A549 (cell line): ENCODE measurements at regions not wholly inside any gene's neighbourhood (a gene's known extent, or its start where the extent isn't known, plus 50 kb on each side); places are given as distances from the start of the nearest gene placed in this dataset.

Source experiments
- ATAC-seq, 2 experiments: fragments of 200-7000 bp in 1 of 2; fragments of >200 bp in 1 of 2; cut with Nextera tagmentation in 1 of 2; cut with Tn5 transposase in 1 of 2; 3 replicates each; pipeline versions ENCODE4 v1.8.0 to v1.9.1; 2018 to 2020; ENCODE audit warnings: mild to moderate bottlenecking in 1 of 2, moderate library complexity in 1 of 2
- CTCF ChIA-PET: fragments of 300-600 bp; sonication (Branson Sonifier 250); formaldehyde crosslinking; extraction: SDS; loops from one replicate; lab custom pipeline; 2021; ENCODE audit warnings: antibody characterized with exemption, inconsistent platforms; lab: Yijun Ruan, JAX
- POLR2A ChIA-PET: fragments of 350-600 bp; formaldehyde crosslinking; extraction: SDS; loops from one replicate; lab custom pipeline; 2021; ENCODE audit warnings: antibody characterized with exemption, inconsistent platforms; lab: Yijun Ruan, JAX
- DNase-seq, 2 experiments: peaks; one replicate each; pipeline versions ENCODE4 v3.0.0 to v3.0.0-alpha.2; 2011 to 2016; ENCODE audit warnings: low read depth in 1 of 2, low spot score in 1 of 2
- FAIRE-seq: peaks from 2 replicates; lab custom pipeline; 2011; peaks lifted over from hg19 to GRCh38; lab: Jason Lieb, UNC
- H3K27ac ChIP-seq, 2 experiments: fragments of >200 bp; sonication (Bioruptor Twin); formaldehyde crosslinking; 3 replicates each; pipeline ENCODE4 v1.5.1; 2016 to 2017
- H3K4me1 ChIP-seq: fragments of >200 bp; sonication (Bioruptor Twin); formaldehyde crosslinking; 3 replicates; pipeline ENCODE4 v1.6.1; 2016
- H3K4me2 ChIP-seq: fragments of >200 bp; sonication (Bioruptor Twin); formaldehyde crosslinking; 3 replicates; pipeline ENCODE4 v1.6.1; 2016
- H3K4me3 ChIP-seq: fragments of >200 bp; sonication (Bioruptor Twin); formaldehyde crosslinking; 3 replicates; pipeline ENCODE4 v1.5.1; 2016
- H3K9me3 ChIP-seq: fragments of >200 bp; sonication (Bioruptor Twin); formaldehyde crosslinking; 3 replicates; pipeline ENCODE4 v1.6.1; 2016
- ATOH8 ChIP-seq: fragments of 250-450 bp; sonication (Bioruptor Pico); IDR thresholded peaks from 2 replicates; pipeline ENCODE4 v1.5.0; 2020; ENCODE audit warnings: low read depth, mild to moderate bottlenecking, moderate library complexity
- BHLHE40 ChIP-seq: IDR thresholded peaks from 2 replicates; pipeline ENCODE4 v1.6.1; 2012; ENCODE audit warnings: low read depth, low read length, inconsistent platforms
- CBX2 ChIP-seq: fragments of 200-600 bp; sonication (generic); IDR thresholded peaks from 2 replicates; pipeline ENCODE4 v1.6.1; 2016; ENCODE audit warnings: low read depth, mild to moderate bottlenecking, borderline replicate concordance
- CBX8 ChIP-seq: fragments of 200-600 bp; sonication (generic); IDR thresholded peaks from 2 replicates; pipeline ENCODE4 v1.6.1; 2016
- CHD4 ChIP-seq: fragments of 200-600 bp; sonication (generic); IDR thresholded peaks from 2 replicates; pipeline ENCODE4 v1.6.1; 2016; ENCODE audit warnings: antibody characterized with exemption, mild to moderate bottlenecking, borderline replicate concordance
- E2F6 ChIP-seq: IDR thresholded peaks from 2 replicates; pipeline ENCODE4 v1.6.1; 2012; ENCODE audit warnings: low read depth, borderline replicate concordance
- EHF ChIP-seq: fragments of 250-450 bp; sonication (Bioruptor Pico); IDR thresholded peaks from 2 replicates; pipeline ENCODE4 v1.5.0; 2020; ENCODE audit warnings: mild to moderate bottlenecking
- EHMT2 ChIP-seq: fragments of 200-600 bp; sonication (generic); IDR thresholded peaks from 2 replicates; pipeline ENCODE4 v1.6.1; 2016; ENCODE audit warnings: antibody characterized with exemption, low read depth, mild to moderate bottlenecking, moderate library complexity
- ELK1 ChIP-seq: fragments of 150-350 bp; IDR thresholded peaks from 2 replicates; pipeline ENCODE4 v1.6.1; 2014; ENCODE audit warnings: low read depth, mild to moderate bottlenecking, low read length
- EP300 ChIP-seq, 2 experiments: fragments of >200 bp; sonication (Bioruptor Twin); formaldehyde crosslinking; IDR thresholded peaks; 2 replicates in 1 of 2; 3 replicates in 1 of 2; pipeline ENCODE4 v1.6.1; 2016 to 2017
- ESRRA ChIP-seq: fragments of 150-350 bp; IDR thresholded peaks from 2 replicates; pipeline ENCODE4 v1.6.1; 2014; ENCODE audit warnings: mild to moderate bottlenecking, low read length, borderline replicate concordance
- FOSB ChIP-seq: fragments of 250-450 bp; sonication (Bioruptor Pico); IDR thresholded peaks from 2 replicates; pipeline ENCODE4 v1.5.0; 2020; ENCODE audit warnings: mild to moderate bottlenecking, moderate library complexity
- FOSL2 ChIP-seq, 2 experiments: fragments of 450-650 bp in 1 of 2; fragments of >200 bp in 1 of 2; sonication (Bioruptor Twin) in 1 of 2; formaldehyde crosslinking; IDR thresholded peaks; 2 replicates each; pipeline versions ENCODE4 v1.5.0 to v1.6.1; 2016 to 2020; ENCODE audit warnings: mild to moderate bottlenecking in 1 of 2, moderate library complexity in 1 of 2
- HMGXB4 ChIP-seq: fragments of 250-450 bp; sonication (Bioruptor Pico); IDR thresholded peaks from 2 replicates; pipeline ENCODE4 v1.5.0; 2021; ENCODE audit warnings: mild to moderate bottlenecking, moderate library complexity, borderline replicate concordance
- HOXB5 ChIP-seq: fragments of 250-450 bp; sonication (Bioruptor Pico); IDR thresholded peaks from 2 replicates; pipeline ENCODE4 v1.5.0; 2020; ENCODE audit warnings: mild to moderate bottlenecking, moderate library complexity
- JUNB ChIP-seq: fragments of >200 bp; sonication (Bioruptor Twin); formaldehyde crosslinking; IDR thresholded peaks from 2 replicates; pipeline ENCODE4 v1.6.1; 2016
- MAX ChIP-seq: IDR thresholded peaks from 2 replicates; pipeline ENCODE4 v1.6.1; 2012
- MYC ChIP-seq: IDR thresholded peaks from 2 replicates; pipeline ENCODE4 v1.6.1; 2012; ENCODE audit warnings: mild to moderate bottlenecking, inconsistent platforms, low read length, improper control_type of control experiment, borderline replicate concordance
- NPAS2 ChIP-seq: fragments of 250-450 bp; sonication (Bioruptor Pico); IDR thresholded peaks from 2 replicates; pipeline ENCODE4 v1.8.0; 2022; ENCODE audit warnings: mild to moderate bottlenecking, moderate library complexity, borderline replicate concordance
- NR3C1 ChIP-seq: fragments of >200 bp; sonication (Bioruptor Twin); formaldehyde crosslinking; IDR thresholded peaks from 3 replicates; pipeline ENCODE4 v1.6.1; 2017
- PBX3 ChIP-seq: IDR thresholded peaks from 2 replicates; pipeline ENCODE4 v1.6.1; 2012
- PHF8 ChIP-seq: fragments of 200-600 bp; sonication (generic); IDR thresholded peaks from 2 replicates; pipeline ENCODE4 v1.6.1; 2016; ENCODE audit warnings: low read depth, mild to moderate bottlenecking, antibody characterized with exemption, moderate library complexity, borderline replicate concordance
- POLR2AphosphoS2 ChIP-seq: conservative IDR thresholded peaks from 2 replicates; pipeline ENCODE4 v1.6.1; 2012; ENCODE audit warnings: low read length, improper control_type of control experiment, inconsistent platforms
- RCOR1 ChIP-seq: fragments of 150-350 bp; IDR thresholded peaks from 2 replicates; pipeline ENCODE4 v1.6.1; 2014; ENCODE audit warnings: antibody characterized with exemption, low read length, low read depth
- TP53 ChIP-seq: fragments of 250-450 bp; sonication (Bioruptor Pico); IDR thresholded peaks from 2 replicates; pipeline ENCODE4 v1.5.0; 2021; ENCODE audit warnings: mild to moderate bottlenecking, moderate library complexity
- WGBS: methylation state at CpG from one replicate; pipeline ENCODE4 v1.1.6; 2017; ENCODE audit errors: missing lambda C conversion rate; 5-methylcytosine and 5-hydroxymethylcytosine counted together

GRCh38 chr19:13622766-13623715, 116.8 kb upstream of the CACNA1A start:
- no peaks in the 10 kb centered on the region for H3K9me3 ChIP-seq
- 65% methylated on average over 17 of the region's 18 CpGs for WGBS
- H3K27ac ChIP-seq, result peak overlapping the region in 1 of 2 experiments; percentile 71; a peak in 2 of 6 replicates
- H3K4me3 ChIP-seq, result no peak overlapping the region
- ChIA-PET CTCF (interaction anchor here (0.6 kb wide), 1 partner anchor 345 kb away, joined by 3 read pairs; no protein-coding TSS in a partner anchor), POLR2A (no interaction called here)
- TF ChIP-seq ELK1 (no peak), CBX8 (no peak), E2F6 (no peak), ATOH8 (CRISPR knock-in tag) (no peak), EHMT2 (no peak), FOSB (CRISPR knock-in tag) (no peak), HMGXB4 (CRISPR knock-in tag) (no peak), EHF (no peak), BHLHE40 (no peak), ESRRA (no peak), RCOR1 (no peak), PBX3 (no peak), NPAS2 (no peak), CHD4 (no peak), EP300 (IDR thresholded peaks at IDR 0.05) (no peak), POLR2AphosphoS2 (no peak)
- DNase-seq (no peak), FAIRE-seq (no peak), ATAC-seq (no peak)
- H3K4me1 ChIP-seq, result peaks cover 14% of the 10 kb centered on the region; the same call in 2 of the 3 replicates
- H3K4me2 ChIP-seq, result peak overlapping the region; percentile 10; the same call in 1 of the 3 replicates

GRCh38 chr19:13621413-13621812, 115.1 kb upstream of the CACNA1A start:
- ChIA-PET POLR2A (no interaction called here), CTCF (no interaction called here)
- Histone ChIP-seq H3K27ac (peak overlapping the region in 1 of 2 experiments; percentile 71; a peak in 3 of 6 replicates), H3K4me1 (peaks cover 14% of the 10 kb centered on the region; the same call in 2 of the 3 replicates), H3K9me3 (no peaks in the 10 kb centered on the region), H3K4me2 (peak overlapping the region; percentile 10; the same call in 1 of the 3 replicates), H3K4me3 (no peak overlapping the region)
- WGBS, result 43% methylated on average over 4 of the region's 6 CpGs
- TF ChIP-seq E2F6, result no peak
- TF ChIP-seq MYC, result no peak
- TF ChIP-seq FOSL2 (IDR thresholded peaks at IDR 0.05), result peak; percentile 31; the same call in 1 of the 2 replicates
- TF ChIP-seq FOSL2 (CRISPR knock-in tag; IDR thresholded peaks at IDR 0.05), result peak; percentile 67
- no peak for TF ChIP-seq NR3C1
- TF ChIP-seq CHD4, result no peak
- TF ChIP-seq TP53 (CRISPR knock-in tag), result no peak
- TF ChIP-seq EHMT2, result no peak
- peak in 1 of 2 experiments; percentile 31; a peak in 1 of 5 replicates for TF ChIP-seq EP300 (IDR thresholded peaks at IDR 0.05)
- TF ChIP-seq MAX, result peak; percentile 22; the same call in 1 of the 2 replicates
- TF ChIP-seq JUNB, result peak; percentile 34; the same call in 1 of the 2 replicates
- TF ChIP-seq CBX2, result no peak
- TF ChIP-seq NPAS2, result no peak
- TF ChIP-seq HOXB5, result no peak
- no peak for TF ChIP-seq PHF8
- TF ChIP-seq HMGXB4 (CRISPR knock-in tag), result no peak
- FAIRE-seq, result no peak
- ATAC-seq, result peak; percentile 74 to 82
- DNase-seq, result peak in 1 of 2 experiments; percentile 32
